ENCODE measurements at regions not wholly inside any gene's neighbourhood (a gene's known extent, or its start where the extent isn't known, plus 50 kb on each side); places are given as distances from the start of the nearest gene placed in this dataset.

GRCh38 chr16:64659866-64660265 lies 462.0 kb downstream of the CDH11 start:
- no peak overlapping the region for H3K27ac ChIP-seq
- TF ChIP-seq POLR2AphosphoS5 (IDR thresholded peaks at IDR 0.05) (no peak), CTCF (IDR thresholded peaks at IDR 0.05) (no peak), POLR2A (IDR thresholded peaks at IDR 0.05) (no peak)
- H3K9me3 ChIP-seq: no peaks in the 10 kb centered on the region
- H3K4me1 ChIP-seq (replicated peaks): no peaks in the 10 kb centered on the region
- no peak overlapping the region for H3K4me3 ChIP-seq
- intact Hi-C loops (cut with DNase I): no loop called here
- DNase-seq (ENCODE audit: low spot score): no peak
- no peaks in the 10 kb centered on the region for H3K36me3 ChIP-seq
- no peaks in the 10 kb centered on the region for H3K27me3 ChIP-seq (replicated peaks; ENCODE audit: insufficient read depth)
- WGBS: 73% methylated on average over 1 of the region's 1 CpG

GRCh38 chr16:64657316-64658011 lies 464.4 kb downstream of the CDH11 start:
- WGBS: 84% methylated on average over 3 of the region's 3 CpGs
- intact Hi-C loops (cut with DNase I): no loop called here

GRCh38 chr16:64656471-64656870 lies 465.4 kb downstream of the CDH11 start:
- no peak overlapping the region for H3K27ac ChIP-seq
- no peak overlapping the region for H3K4me3 ChIP-seq
- no peak for DNase-seq (ENCODE audit: low spot score)
- H3K9me3 ChIP-seq: no peaks in the 10 kb centered on the region
- 31% methylated on average over 4 of the region's 4 CpGs for WGBS
- intact Hi-C loops (cut with DNase I): no loop called here
- H3K4me1 ChIP-seq (replicated peaks): no peaks in the 10 kb centered on the region
- no peaks in the 10 kb centered on the region for H3K27me3 ChIP-seq (replicated peaks; ENCODE audit: insufficient read depth)
- no peaks in the 10 kb centered on the region for H3K36me3 ChIP-seq
- TF ChIP-seq POLR2AphosphoS5 (IDR thresholded peaks at IDR 0.05) (no peak), CTCF (IDR thresholded peaks at IDR 0.05) (no peak), POLR2A (IDR thresholded peaks at IDR 0.05) (no peak)

More at GRCh38 chr16:64657316-64658011, 464.4 kb downstream of the CDH11 start:
- no peak for TF ChIP-seq CTCF (IDR thresholded peaks at IDR 0.05)
- no peak for TF ChIP-seq POLR2A (IDR thresholded peaks at IDR 0.05)
- TF ChIP-seq POLR2AphosphoS5 (IDR thresholded peaks at IDR 0.05): no peak
- DNase-seq (ENCODE audit: low spot score): no peak
- Histone ChIP-seq H3K9me3 (no peaks in the 10 kb centered on the region), H3K4me1 (replicated peaks) (no peaks in the 10 kb centered on the region), H3K36me3 (no peaks in the 10 kb centered on the region), H3K27me3 (replicated peaks; ENCODE audit: insufficient read depth) (no peaks in the 10 kb centered on the region), H3K27ac (no peak overlapping the region), H3K4me3 (no peak overlapping the region)

GRCh38 chr16:64654178-64654577 lies 467.7 kb downstream of the CDH11 start:
- no peak for TF ChIP-seq CTCF (IDR thresholded peaks at IDR 0.05)
- TF ChIP-seq POLR2AphosphoS5 (IDR thresholded peaks at IDR 0.05): no peak
- no peak for TF ChIP-seq POLR2A (IDR thresholded peaks at IDR 0.05)
- no peaks in the 10 kb centered on the region for H3K9me3 ChIP-seq
- H3K36me3 ChIP-seq: no peaks in the 10 kb centered on the region
- H3K27ac ChIP-seq: no peak overlapping the region
- H3K27me3 ChIP-seq (replicated peaks; ENCODE audit: insufficient read depth): no peaks in the 10 kb centered on the region
- H3K4me3 ChIP-seq: no peak overlapping the region
- intact Hi-C loops (cut with DNase I): no loop called here
- no peak for DNase-seq (ENCODE audit: low spot score)
- H3K4me1 ChIP-seq (replicated peaks): no peaks in the 10 kb centered on the region

- no peak for TF ChIP-seq CTCF (IDR thresholded peaks at IDR 0.05)
- no peak for TF ChIP-seq POLR2A (IDR thresholded peaks at IDR 0.05)
- no peak for TF ChIP-seq POLR2AphosphoS5 (IDR thresholded peaks at IDR 0.05)
- intact Hi-C loops (cut with DNase I): no loop called here
- no peak for DNase-seq (ENCODE audit: low spot score)
- Histone ChIP-seq H3K27me3 (replicated peaks; ENCODE audit: insufficient read depth) (no peaks in the 10 kb centered on the region), H3K9me3 (no peaks in the 10 kb centered on the region), H3K4me3 (no peak overlapping the region), H3K4me1 (replicated peaks) (no peaks in the 10 kb centered on the region), H3K36me3 (no peaks in the 10 kb centered on the region), H3K27ac (no peak overlapping the region)
- 45% methylated on average over 3 of the region's 3 CpGs for WGBS
These were observed 473.6 kb downstream of the CDH11 start for GRCh38 chr16:64648282-64648681.

Measured in prostate gland (tissue), 2 donors.